Large intestine (tissue), 3 donors: ENCODE measurements at regions not wholly inside any gene's neighbourhood (a gene's known extent, or its start where the extent isn't known, plus 50 kb on each side); places are given as distances from the start of the nearest gene placed in this dataset.

Experiments used
- DNase-seq, 2 donors: peaks; one replicate each; pipeline versions ENCODE4 v3.0.0 to v3.0.0-alpha.2; 2013
- H3K27ac ChIP-seq: one replicate; pipeline ENCODE4 v1.5.1; 2013; ENCODE audit warnings: low read length
- H3K27me3 ChIP-seq: 2 replicates; pipeline ENCODE4 v1.6.1; 2013; ENCODE audit warnings: low read length; ENCODE audit not compliant: control insufficient read depth, insufficient read depth
- H3K36me3 ChIP-seq: 2 replicates; pipeline ENCODE4 v1.6.1; 2013; ENCODE audit warnings: low read length; ENCODE audit not compliant: control insufficient read depth, insufficient read depth
- H3K4me1 ChIP-seq: one replicate; pipeline ENCODE4 v1.6.1; 2013; ENCODE audit warnings: low read length; ENCODE audit not compliant: control insufficient read depth, insufficient read depth
- H3K4me3 ChIP-seq: one replicate; pipeline ENCODE4 v1.5.1; 2013; ENCODE audit warnings: low read length
- H3K9me3 ChIP-seq: one replicate; pipeline ENCODE4 v1.6.1; 2013; ENCODE audit warnings: mild to moderate bottlenecking, low read depth, low read length, moderate library complexity; ENCODE audit not compliant: control insufficient read depth
- WGBS: methylation state at CpG from one replicate; pipeline ENCODE4 v1.1.5; 2013; ENCODE audit warnings: low lambda C conversion rate; ENCODE audit not compliant: insufficient coverage; 5-methylcytosine and 5-hydroxymethylcytosine counted together

DNA sequence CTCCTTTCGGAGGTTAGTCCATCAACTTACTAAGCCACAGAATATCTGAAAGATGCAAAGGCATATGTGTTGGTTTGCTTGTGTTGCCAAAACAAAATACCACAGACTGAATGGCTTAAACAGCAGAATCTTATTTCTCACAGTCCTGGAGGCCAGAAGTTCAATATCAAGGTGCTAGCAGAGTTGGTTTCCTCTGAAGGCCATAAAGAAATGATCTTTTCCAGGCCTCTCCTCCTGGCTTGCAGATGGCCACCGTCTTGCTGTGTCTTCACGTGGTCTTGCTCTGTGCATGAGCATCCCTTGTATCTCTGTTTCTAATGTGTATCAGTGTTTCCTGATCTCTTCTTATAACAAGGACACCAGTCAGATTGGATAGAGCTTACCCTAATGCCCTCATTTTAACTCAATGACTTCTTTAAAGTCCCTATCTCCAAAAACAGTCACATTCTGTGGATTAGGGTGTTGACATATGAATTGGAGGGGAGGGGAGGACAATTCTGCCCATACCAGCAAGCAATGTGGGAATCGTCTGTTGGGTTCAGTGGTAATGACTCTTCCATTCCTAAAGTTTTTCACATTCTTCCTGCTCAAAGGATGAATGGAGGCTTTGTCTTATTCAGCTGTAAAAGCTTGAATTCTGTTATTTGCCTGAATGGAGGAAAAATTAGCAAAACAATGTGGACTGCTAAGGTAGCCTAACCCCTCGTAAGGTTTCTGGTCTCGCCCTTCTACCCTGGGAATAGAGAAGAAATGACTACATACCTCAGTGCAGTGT lies 715.7 kb downstream of the DIAPH3 start:
- Histone ChIP-seq H3K27me3 (no peaks in the 10 kb centered on the region), H3K4me1 (no peaks in the 10 kb centered on the region), H3K27ac (no peak overlapping the region), H3K4me3 (no peak overlapping the region), H3K9me3 (no peaks in the 10 kb centered on the region), H3K36me3 (no peaks in the 10 kb centered on the region)
- WGBS = no CpG with 5 or more reads among the region's 6 CpGs
- no peak for DNase-seq

DNA sequence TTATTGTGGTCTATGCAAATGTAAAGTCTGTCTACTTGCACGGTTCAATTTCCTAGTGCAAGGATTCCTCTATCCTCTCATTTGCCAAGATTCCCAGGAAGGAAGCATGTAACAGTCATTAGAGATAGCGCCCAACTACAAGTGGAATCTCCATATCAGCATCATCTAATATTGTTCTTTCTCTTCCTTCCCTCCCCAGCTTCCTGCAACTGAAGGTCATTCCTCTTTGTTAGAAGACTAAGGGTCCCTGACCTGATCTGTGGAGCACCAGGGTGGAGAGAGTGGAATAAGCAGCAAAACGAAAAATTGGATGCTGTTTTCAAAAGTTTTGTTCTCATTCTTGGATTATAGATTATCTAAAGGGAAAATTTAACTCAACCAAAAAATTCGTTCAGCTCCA lies 714.0 kb downstream of the DIAPH3 start:
- H3K27me3 ChIP-seq = no peaks in the 10 kb centered on the region
- no peaks in the 10 kb centered on the region for H3K4me1 ChIP-seq
- WGBS = 89% methylated on average over 3 of the region's 4 CpGs
- DNase-seq = no peak
- no peak overlapping the region for H3K27ac ChIP-seq
- no peak overlapping the region for H3K4me3 ChIP-seq
- H3K36me3 ChIP-seq = no peaks in the 10 kb centered on the region
- no peaks in the 10 kb centered on the region for H3K9me3 ChIP-seq

DNA sequence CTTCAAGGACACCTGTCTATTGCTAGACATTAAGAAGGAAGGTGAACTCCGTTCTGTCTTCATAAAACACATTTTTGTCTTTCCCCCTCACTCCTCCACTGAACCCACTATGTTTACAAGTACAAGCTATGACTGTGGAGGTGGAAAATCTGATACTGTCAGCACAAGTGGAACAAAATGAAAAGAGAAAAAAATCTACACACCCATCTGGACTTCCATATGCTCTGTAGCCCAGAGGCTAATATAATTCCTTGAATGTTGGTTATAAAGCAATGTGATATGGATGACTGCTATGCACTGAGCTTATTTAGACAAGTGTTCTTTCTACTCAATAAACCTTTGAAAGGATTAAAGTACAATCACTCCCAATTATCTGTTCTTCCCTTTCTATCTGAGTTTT lies 713.5 kb downstream of the DIAPH3 start:
- Histone ChIP-seq H3K27ac (no peak overlapping the region), H3K4me3 (no peak overlapping the region), H3K27me3 (no peaks in the 10 kb centered on the region), H3K36me3 (no peaks in the 10 kb centered on the region), H3K4me1 (no peaks in the 10 kb centered on the region), H3K9me3 (no peaks in the 10 kb centered on the region)
- no peak for DNase-seq
- 83% methylated on average over 1 of the region's 1 CpG for WGBS

DNA sequence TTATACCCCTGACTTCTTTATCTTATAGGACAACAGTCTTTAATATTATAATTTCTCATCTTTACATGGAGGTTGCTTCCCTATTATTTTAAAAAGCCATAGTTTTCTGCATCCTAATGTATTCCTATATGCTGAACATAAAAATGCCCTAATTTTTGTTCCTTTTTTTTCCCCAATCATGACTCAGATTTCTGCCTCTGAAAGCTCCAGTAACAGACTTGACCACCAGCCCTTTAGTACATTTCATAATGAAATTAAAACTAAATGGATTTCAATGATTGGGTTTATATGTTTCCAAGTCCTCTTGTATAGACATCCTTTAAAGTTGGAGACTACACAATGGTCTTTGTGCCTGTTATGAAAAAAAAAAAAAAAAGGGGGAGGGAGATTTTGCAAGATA lies 712.5 kb downstream of the DIAPH3 start:
- no peak overlapping the region for H3K4me3 ChIP-seq
- no peaks in the 10 kb centered on the region for H3K27me3 ChIP-seq
- no peaks in the 10 kb centered on the region for H3K9me3 ChIP-seq
- DNase-seq = no peak
- no peak overlapping the region for H3K27ac ChIP-seq
- no peaks in the 10 kb centered on the region for H3K4me1 ChIP-seq
- H3K36me3 ChIP-seq = no peaks in the 10 kb centered on the region

DNA sequence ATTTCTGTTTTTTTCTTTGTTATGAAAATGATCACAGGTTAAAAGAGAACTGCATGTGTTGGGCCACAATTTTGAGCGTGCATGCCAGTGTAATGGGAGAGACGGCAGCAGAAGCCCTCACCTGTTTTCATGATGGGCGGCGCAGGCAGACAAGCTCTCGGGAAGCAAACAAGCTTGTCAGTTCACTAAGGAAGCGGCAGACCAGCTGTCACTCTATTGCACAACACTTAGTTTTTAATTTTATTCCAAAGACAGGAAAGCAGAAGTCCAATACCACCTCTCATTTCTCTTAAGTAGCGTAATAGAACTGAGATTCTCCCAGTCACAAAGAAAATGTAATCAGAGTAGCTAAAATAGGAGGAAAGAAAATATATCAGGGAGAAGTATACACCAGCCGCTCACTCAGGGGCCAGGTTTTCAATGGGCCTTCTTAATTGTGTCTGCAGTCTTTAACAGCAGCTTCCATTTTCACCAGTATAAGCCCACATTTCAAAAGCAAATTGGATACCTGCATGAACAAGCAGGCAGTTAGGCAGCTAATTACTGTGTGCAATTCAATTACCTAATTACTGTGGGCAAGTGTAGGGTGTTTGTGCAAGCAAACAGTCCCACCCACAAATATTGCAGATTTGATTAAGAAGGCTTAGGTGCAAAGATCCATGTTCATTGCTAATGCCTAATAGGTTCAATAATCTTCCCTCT lies 711.4 kb downstream of the DIAPH3 start:
- Histone ChIP-seq H3K27ac (no peak overlapping the region), H3K27me3 (no peaks in the 10 kb centered on the region), H3K9me3 (no peaks in the 10 kb centered on the region), H3K36me3 (no peaks in the 10 kb centered on the region), H3K4me1 (no peaks in the 10 kb centered on the region), H3K4me3 (no peak overlapping the region)
- DNase-seq = no peak
- no CpG with 5 or more reads among the region's 8 CpGs for WGBS

DNA sequence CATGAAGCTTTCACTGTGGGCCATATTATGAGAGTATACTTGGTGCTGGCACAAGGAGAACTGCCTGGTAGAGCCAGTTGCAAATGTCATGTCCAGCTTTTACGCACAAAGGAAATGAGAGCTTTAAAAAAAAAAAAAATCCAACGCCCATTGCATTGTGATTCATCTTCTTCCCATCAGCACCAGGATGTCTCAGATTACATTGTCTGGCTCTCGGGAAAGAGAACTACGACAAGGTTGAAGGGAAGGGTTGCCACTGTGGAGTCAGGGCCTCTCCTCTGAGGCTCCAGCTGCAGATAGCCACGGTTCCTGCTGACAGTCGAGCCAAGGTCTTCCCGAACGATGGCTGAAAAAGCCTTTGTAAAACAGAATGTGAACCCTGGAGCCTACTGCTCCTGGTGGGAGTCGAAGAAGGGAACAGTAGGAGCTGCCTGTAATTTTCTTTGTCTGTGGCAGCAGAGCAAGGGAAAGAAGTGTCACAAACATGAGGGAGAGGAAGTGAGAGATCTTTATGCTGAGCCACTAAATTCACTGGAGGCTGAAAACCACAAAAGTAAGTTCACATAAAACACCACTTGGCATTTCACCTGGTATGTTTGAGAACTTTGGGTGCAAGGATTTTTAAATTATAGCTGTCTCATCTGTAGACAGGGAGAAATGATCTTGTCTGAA lies 704.7 kb downstream of the DIAPH3 start:
- H3K27ac ChIP-seq = no peak overlapping the region

DNA sequence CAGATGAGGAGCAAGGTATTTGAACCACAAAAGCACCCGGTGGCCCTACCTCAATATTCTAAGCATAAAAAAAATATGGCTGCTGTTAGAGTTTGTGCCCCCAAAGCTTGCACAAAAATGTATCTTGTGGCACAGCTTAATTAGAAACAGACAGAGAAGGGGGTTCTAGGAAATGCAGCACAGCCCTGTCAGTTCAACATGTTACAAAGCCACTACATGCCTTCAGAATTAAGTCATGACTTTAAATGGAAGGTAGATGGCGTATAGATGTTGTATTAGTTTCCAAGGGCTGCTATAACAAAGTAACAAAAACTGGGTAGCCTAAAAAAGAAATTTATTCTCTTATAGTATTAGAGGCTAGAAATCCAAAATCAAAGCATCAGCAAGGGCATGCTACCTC lies 703.8 kb downstream of the DIAPH3 start:
- no peak overlapping the region for H3K4me3 ChIP-seq
- 100% methylated on average over 1 of the region's 2 CpGs for WGBS
- no peaks in the 10 kb centered on the region for H3K4me1 ChIP-seq
- H3K27ac ChIP-seq = no peak overlapping the region
- no peak for DNase-seq
- H3K9me3 ChIP-seq = no peaks in the 10 kb centered on the region
- H3K36me3 ChIP-seq = no peaks in the 10 kb centered on the region
- peaks cover 3% of the 10 kb centered on the region for H3K27me3 ChIP-seq

More for the DNA sequence above, 704.7 kb downstream of the DIAPH3 start:
- Histone ChIP-seq H3K4me3 (no peak overlapping the region), H3K4me1 (no peaks in the 10 kb centered on the region), H3K36me3 (no peaks in the 10 kb centered on the region), H3K9me3 (no peaks in the 10 kb centered on the region), H3K27me3 (no peaks in the 10 kb centered on the region)
- DNase-seq = no peak
- WGBS = 88% methylated on average over 1 of the region's 9 CpGs

DNA sequence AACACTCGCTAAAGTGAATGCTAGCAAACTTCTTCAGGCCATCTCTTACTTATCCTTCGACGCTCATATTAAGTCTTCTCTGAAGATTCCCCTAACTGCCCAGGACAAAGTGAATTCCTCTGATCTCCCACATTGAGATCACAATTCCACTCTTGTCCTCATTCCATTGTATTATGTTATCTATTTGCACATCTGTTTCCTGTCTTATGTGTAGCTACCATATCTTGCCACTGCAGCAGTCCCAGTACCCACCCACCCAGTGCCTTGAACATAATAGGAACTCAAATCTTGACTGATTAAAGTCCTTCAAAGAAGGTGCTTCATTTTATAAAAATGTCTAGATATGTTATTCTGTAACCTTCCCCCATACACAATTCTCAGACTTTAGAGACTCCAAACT lies 702.3 kb downstream of the DIAPH3 start:
- Histone ChIP-seq H3K36me3 (no peaks in the 10 kb centered on the region), H3K27me3 (peaks cover 3% of the 10 kb centered on the region), H3K4me3 (no peak overlapping the region), H3K4me1 (no peaks in the 10 kb centered on the region), H3K9me3 (no peaks in the 10 kb centered on the region), H3K27ac (no peak overlapping the region)
- 0% methylated on average over 1 of the region's 3 CpGs for whole genome bisulfite sequencing
- DNase-seq = no peak

DNA sequence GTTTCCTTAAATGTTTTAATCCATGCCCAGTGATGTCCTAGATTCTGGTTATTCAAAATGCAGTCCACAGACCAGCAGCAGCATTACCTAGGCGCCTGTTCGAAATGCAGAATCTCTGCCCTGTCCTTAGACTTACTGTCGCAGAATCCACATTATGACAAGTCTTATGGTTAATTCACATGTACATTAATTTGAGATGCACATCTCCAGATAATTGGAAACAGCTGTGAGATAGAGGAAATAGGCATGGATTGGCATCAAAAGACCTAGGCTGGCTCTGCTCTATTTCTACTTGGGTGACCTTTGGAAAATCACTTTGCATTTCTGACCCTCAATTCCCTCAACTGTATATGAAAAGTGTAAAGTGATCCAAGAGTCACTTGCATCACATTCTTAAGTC lies 700.7 kb downstream of the DIAPH3 start:
- Histone ChIP-seq H3K36me3 (no peaks in the 10 kb centered on the region), H3K27ac (no peak overlapping the region), H3K4me1 (no peaks in the 10 kb centered on the region), H3K4me3 (no peak overlapping the region), H3K27me3 (peaks cover 3% of the 10 kb centered on the region), H3K9me3 (no peaks in the 10 kb centered on the region)
- no peak for DNase-seq
- no CpG with 5 or more reads among the region's 3 CpGs for WGBS

DNA sequence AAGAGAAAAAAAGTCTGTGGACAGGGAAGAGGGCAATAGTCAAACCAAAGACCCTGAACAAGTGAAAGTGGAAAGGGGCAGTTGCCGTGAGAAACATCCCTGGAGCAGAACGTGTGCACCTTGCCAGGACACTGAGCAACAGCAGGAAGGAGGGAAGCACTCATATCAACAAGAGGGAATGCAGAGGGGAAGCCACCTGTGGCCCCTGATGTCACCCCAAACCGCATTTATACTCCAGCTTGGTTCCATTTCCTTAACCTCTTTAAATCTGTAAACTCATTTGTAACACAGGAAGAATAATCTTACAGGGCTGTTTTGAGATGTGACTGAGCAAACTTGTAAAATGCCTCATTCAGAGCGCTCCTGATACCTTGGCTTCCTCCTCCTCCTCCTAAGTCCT lies 698.8 kb downstream of the DIAPH3 start:
- WGBS = no CpG with 5 or more reads among the region's 4 CpGs
- no peaks in the 10 kb centered on the region for H3K9me3 ChIP-seq
- no peak overlapping the region for H3K27ac ChIP-seq
- peaks cover 3% of the 10 kb centered on the region for H3K27me3 ChIP-seq
- no peak for DNase-seq
- H3K4me3 ChIP-seq = no peak overlapping the region
- no peaks in the 10 kb centered on the region for H3K36me3 ChIP-seq
- H3K4me1 ChIP-seq = no peaks in the 10 kb centered on the region
